ENCODE measurements at regions not wholly inside any gene's neighbourhood (a gene's known extent, or its start where the extent isn't known, plus 50 kb on each side); places are given as distances from the start of the nearest gene placed in this dataset.

DNA sequence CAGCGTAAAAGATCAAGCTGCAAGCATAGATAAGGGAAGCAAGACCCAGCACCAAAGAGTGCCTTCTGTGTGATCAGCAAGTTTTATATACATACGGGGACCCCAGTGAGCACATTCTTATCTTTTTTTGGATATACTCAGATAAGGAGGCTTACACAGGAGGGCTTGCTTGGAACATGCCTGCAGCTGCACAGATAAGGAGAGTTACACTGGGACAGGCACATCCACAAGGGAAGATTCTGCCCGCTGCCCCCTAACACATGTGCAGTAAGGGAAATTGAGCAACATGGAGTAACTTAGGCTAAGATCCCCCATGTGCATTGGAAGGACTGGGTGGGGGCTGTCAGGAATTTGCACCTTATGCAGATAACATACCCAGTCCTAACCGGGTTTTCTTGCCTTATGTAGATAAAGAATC is 1334.8 kb downstream of the MRPL39 start:
- TF ChIP-seq, protein P1, sequence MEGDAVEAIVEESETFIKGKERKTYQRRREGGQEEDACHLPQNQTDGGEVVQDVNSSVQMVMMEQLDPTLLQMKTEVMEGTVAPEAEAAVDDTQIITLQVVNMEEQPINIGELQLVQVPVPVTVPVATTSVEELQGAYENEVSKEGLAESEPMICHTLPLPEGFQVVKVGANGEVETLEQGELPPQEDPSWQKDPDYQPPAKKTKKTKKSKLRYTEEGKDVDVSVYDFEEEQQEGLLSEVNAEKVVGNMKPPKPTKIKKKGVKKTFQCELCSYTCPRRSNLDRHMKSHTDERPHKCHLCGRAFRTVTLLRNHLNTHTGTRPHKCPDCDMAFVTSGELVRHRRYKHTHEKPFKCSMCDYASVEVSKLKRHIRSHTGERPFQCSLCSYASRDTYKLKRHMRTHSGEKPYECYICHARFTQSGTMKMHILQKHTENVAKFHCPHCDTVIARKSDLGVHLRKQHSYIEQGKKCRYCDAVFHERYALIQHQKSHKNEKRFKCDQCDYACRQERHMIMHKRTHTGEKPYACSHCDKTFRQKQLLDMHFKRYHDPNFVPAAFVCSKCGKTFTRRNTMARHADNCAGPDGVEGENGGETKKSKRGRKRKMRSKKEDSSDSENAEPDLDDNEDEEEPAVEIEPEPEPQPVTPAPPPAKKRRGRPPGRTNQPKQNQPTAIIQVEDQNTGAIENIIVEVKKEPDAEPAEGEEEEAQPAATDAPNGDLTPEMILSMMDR (conservative IDR thresholded peaks at IDR 0.05; ENCODE audit: low read depth, low read length) = no peak
- no peak for TF ChIP-seq POLR2A (IDR thresholded peaks at IDR 0.05; ENCODE audit: low read depth, low read length)
- no peak for TF ChIP-seq RFX5 (IDR thresholded peaks at IDR 0.05; ENCODE audit: low read depth, low read length)
- no peak for TF ChIP-seq SMC3 (IDR thresholded peaks at IDR 0.05; ENCODE audit: low read depth, low read length)
- TF ChIP-seq, protein P2, sequence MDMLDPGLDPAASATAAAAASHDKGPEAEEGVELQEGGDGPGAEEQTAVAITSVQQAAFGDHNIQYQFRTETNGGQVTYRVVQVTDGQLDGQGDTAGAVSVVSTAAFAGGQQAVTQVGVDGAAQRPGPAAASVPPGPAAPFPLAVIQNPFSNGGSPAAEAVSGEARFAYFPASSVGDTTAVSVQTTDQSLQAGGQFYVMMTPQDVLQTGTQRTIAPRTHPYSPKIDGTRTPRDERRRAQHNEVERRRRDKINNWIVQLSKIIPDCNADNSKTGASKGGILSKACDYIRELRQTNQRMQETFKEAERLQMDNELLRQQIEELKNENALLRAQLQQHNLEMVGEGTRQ (IDR thresholded peaks at IDR 0.05; ENCODE audit: low read depth, low read length) = no peak
- TF ChIP-seq CEBPB (IDR thresholded peaks at IDR 0.05; ENCODE audit: low read depth, low read length) = no peak
- TF ChIP-seq FOS (IDR thresholded peaks at IDR 0.05; ENCODE audit: low read depth, low read length) = no peak
- TF ChIP-seq MAZ (IDR thresholded peaks at IDR 0.05; ENCODE audit: borderline replicate concordance, low read depth, low read length) = no peak
- TF ChIP-seq MAFK (IDR thresholded peaks at IDR 0.05; ENCODE audit: low read depth, low read length) = no peak
- TF ChIP-seq RAD21 (IDR thresholded peaks at IDR 0.05; ENCODE audit: low read length) = no peak
- TF ChIP-seq BHLHE40 (IDR thresholded peaks at IDR 0.05; ENCODE audit: low read depth, low read length) = no peak
- TF ChIP-seq MXI1 (IDR thresholded peaks at IDR 0.05; ENCODE audit: borderline replicate concordance, low read depth, low read length) = no peak
- TF ChIP-seq, protein P3, sequence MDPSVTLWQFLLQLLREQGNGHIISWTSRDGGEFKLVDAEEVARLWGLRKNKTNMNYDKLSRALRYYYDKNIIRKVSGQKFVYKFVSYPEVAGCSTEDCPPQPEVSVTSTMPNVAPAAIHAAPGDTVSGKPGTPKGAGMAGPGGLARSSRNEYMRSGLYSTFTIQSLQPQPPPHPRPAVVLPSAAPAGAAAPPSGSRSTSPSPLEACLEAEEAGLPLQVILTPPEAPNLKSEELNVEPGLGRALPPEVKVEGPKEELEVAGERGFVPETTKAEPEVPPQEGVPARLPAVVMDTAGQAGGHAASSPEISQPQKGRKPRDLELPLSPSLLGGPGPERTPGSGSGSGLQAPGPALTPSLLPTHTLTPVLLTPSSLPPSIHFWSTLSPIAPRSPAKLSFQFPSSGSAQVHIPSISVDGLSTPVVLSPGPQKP (IDR thresholded peaks at IDR 0.05; ENCODE audit: borderline replicate concordance, low read depth, low read length) = no peak

Data from IMR-90 (cell line).